B cell (primary cell): ENCODE measurements at regions not wholly inside any gene's neighbourhood (a gene's known extent, or its start where the extent isn't known, plus 50 kb on each side); places are given as distances from the start of the nearest gene placed in this dataset.
"Not testable (repeated sequence)": the region's sequence is repeated elsewhere in the genome, so short reads cannot be mapped to it uniquely, and the experiment has no call there.

Experiments
- ATAC-seq: fragments of 200-7000 bp; cut with Tn5 transposase; one replicate; pipeline ENCODE4 v1.10.0; 2021; ENCODE audit warnings: low read depth, mild to moderate bottlenecking, moderate number of reproducible peaks, moderate library complexity
- CTCF ChIA-PET: fragments of 350-600 bp; sonication (Branson Sonifier 250); formaldehyde crosslinking; loops from one replicate; lab custom pipeline; 2021; ENCODE audit warnings: antibody characterized with exemption, inconsistent platforms; lab: Charles Lee
- POLR2A ChIA-PET: fragments of 350-600 bp; sonication (Branson Sonifier 250); formaldehyde crosslinking; loops from one replicate; lab custom pipeline; 2021; ENCODE audit warnings: antibody characterized with exemption; lab: Charles Lee
- DNase-seq: peaks from one replicate; pipeline ENCODE4 v3.0.0; 2013
- H2AFZ ChIP-seq: 2 replicates; pipeline ENCODE4 v1.6.1; 2012; ENCODE audit warnings: mild to moderate bottlenecking, low read depth, low read length; ENCODE audit not compliant: insufficient read depth, poor library complexity, severe bottlenecking
- H3K27ac ChIP-seq, 2 donors: 1 replicate in 1 of 2; 2 replicates in 1 of 2; pipeline ENCODE4 v1.5.1; 2012 to 2013; ENCODE audit warnings: low read length in 2 of 2, mild to moderate bottlenecking in 2 of 2, moderate library complexity in 1 of 2
- H3K27me3 ChIP-seq, 4 experiments: fragments of 200-600 bp in 1 of 4; sonication (generic) in 1 of 4; replicated peaks in 1 of 4; 1 replicate in 2 of 4; 2 replicates in 2 of 4; pipeline versions ENCODE4 v1.6.1 to v1.7.0; 2013 to 2016; ENCODE audit warnings: low read length in 3 of 4, mild to moderate bottlenecking in 2 of 4, mixed read lengths in 1 of 4, moderate library complexity in 1 of 4; ENCODE audit not compliant: insufficient read depth in 4 of 4, control insufficient read depth in 3 of 4; ENCODE audit errors: control extremely low read depth in 1 of 4
- H3K36me3 ChIP-seq, 2 experiments: replicated peaks in 1 of 2; 1 replicate in 1 of 2; 2 replicates in 1 of 2; pipeline versions ENCODE4 v1.6.1 to v1.7.1; 2013; ENCODE audit warnings: low read length in 1 of 2; ENCODE audit not compliant: insufficient read depth in 2 of 2, control insufficient read depth in 1 of 2; ENCODE audit errors: control extremely low read depth in 1 of 2, extremely low read depth in 1 of 2
- H3K4me1 ChIP-seq, 2 donors: fragments of 200-600 bp in 1 of 2; sonication (generic) in 1 of 2; 1 replicate in 1 of 2; 2 replicates in 1 of 2; pipeline versions ENCODE4 v1.5.1 to v1.6.1; 2013 to 2017; ENCODE audit warnings: low read length in 2 of 2; ENCODE audit not compliant: control insufficient read depth in 2 of 2, insufficient read depth in 2 of 2
- H3K4me2 ChIP-seq: replicated peaks from 2 replicates; pipeline ENCODE3; 2012; ENCODE audit warnings: mild to moderate bottlenecking, low read depth, low read length; ENCODE audit not compliant: poor library complexity, severe bottlenecking
- H3K4me3 ChIP-seq, 5 experiments: fragments of 200-600 bp in 1 of 5; sonication (generic) in 1 of 5; 1 replicate in 3 of 5; 2 replicates in 2 of 5; pipeline versions ENCODE4 v1.5.1 to v1.7.0; 2011 to 2016; ENCODE audit warnings: low read length in 4 of 5, mild to moderate bottlenecking in 4 of 5, low read depth in 2 of 5, control low read depth in 1 of 5, moderate library complexity in 1 of 5; ENCODE audit not compliant: insufficient read depth in 1 of 5; ENCODE audit errors: control extremely low read depth in 1 of 5, extremely low read depth in 1 of 5
- H3K79me2 ChIP-seq: fragments of 200-600 bp; sonication (generic); one replicate; pipeline ENCODE4 v1.6.0; 2016; ENCODE audit warnings: low read length; ENCODE audit not compliant: control insufficient read depth, insufficient read depth
- H3K9ac ChIP-seq: fragments of 200-600 bp; sonication (generic); 2 replicates; pipeline ENCODE4 v1.6.1; 2017; ENCODE audit warnings: mild to moderate bottlenecking, low read length, moderate library complexity
- H3K9me3 ChIP-seq, 3 donors: one replicate each; pipeline versions ENCODE4 v1.6.1 to v1.7.1; 2013; ENCODE audit warnings: low read length in 2 of 3; ENCODE audit not compliant: control insufficient read depth in 2 of 3, insufficient read depth in 1 of 3; ENCODE audit errors: control extremely low read depth in 1 of 3
- H4K20me1 ChIP-seq: 2 replicates; pipeline ENCODE4 v1.6.0; 2012; ENCODE audit warnings: mild to moderate bottlenecking, low read length; ENCODE audit not compliant: insufficient read depth, control insufficient read depth, poor library complexity, severe bottlenecking
- H3K27ac Mint-ChIP-seq: one replicate; pipeline ENCODE4 v1.8.0; 2021; ENCODE audit warnings: mixed read lengths
- H3K27me3 Mint-ChIP-seq: one replicate; pipeline ENCODE4 v1.8.0; 2021; ENCODE audit warnings: mixed read lengths
- H3K4me1 Mint-ChIP-seq: one replicate; pipeline ENCODE4 v1.8.0; 2021; ENCODE audit warnings: mixed read lengths
- H3K4me3 Mint-ChIP-seq: one replicate; pipeline ENCODE4 v1.8.0; 2021; ENCODE audit warnings: mixed read lengths
- H3K9me3 Mint-ChIP-seq: one replicate; pipeline ENCODE4 v1.8.0; 2022; ENCODE audit warnings: mixed read lengths; ENCODE audit not compliant: insufficient read depth
- CTCF ChIP-seq: fragments of 200-600 bp; IDR thresholded peaks from one replicate; pipeline ENCODE4 v1.8.0; 2022; ENCODE audit warnings: antibody characterized with exemption, mild to moderate bottlenecking
- EZH2 ChIP-seq: IDR thresholded peaks from 2 replicates; pipeline ENCODE4 v1.6.1; 2012; ENCODE audit warnings: borderline replicate concordance, low read depth, mild to moderate bottlenecking, moderate library complexity, low read length; ENCODE audit not compliant: insufficient read depth, poor library complexity, severe bottlenecking
- WGBS: methylation state at CpG from one replicate; pipeline ENCODE4 v1.1.5; 2013; ENCODE audit warnings: missing lambda C conversion rate; ENCODE audit not compliant: insufficient coverage; 5-methylcytosine and 5-hydroxymethylcytosine counted together
- intact Hi-C: fragments of 100-400 bp; cut with micrococcal nuclease; formaldehyde crosslinking; loops from one replicate; pipeline ENCODE4 v1.10.0; 2022

- no peak overlapping the region for H3K27ac ChIP-seq
- H3K9me3 Mint-ChIP-seq = peaks cover 2% of the 10 kb centered on the region
- DNase-seq = no peak
- H3K27me3 ChIP-seq = no peaks in the 10 kb centered on the region
- H3K4me1 Mint-ChIP-seq = no peaks in the 10 kb centered on the region
- no CpG with 5 or more reads among the region's 2 CpGs for WGBS
- no peaks in the 10 kb centered on the region for H3K79me2 ChIP-seq
- H3K4me3 Mint-ChIP-seq = no peak overlapping the region
- no peaks in the 10 kb centered on the region for H3K36me3 ChIP-seq
- POLR2A ChIA-PET = no interaction called here
- H3K9me3 ChIP-seq = no peaks in the 10 kb centered on the region
- no peak overlapping the region for H3K9ac ChIP-seq
- H3K4me2 ChIP-seq = no peak overlapping the region
- CTCF ChIA-PET = no interaction called here
- no peak overlapping the region for H2AFZ ChIP-seq
- H3K27ac Mint-ChIP-seq = no peak overlapping the region
- no peak for ATAC-seq
- no peaks in the 10 kb centered on the region for H4K20me1 ChIP-seq
- intact Hi-C loops = no loop called here
- no peaks in the 10 kb centered on the region for H3K27me3 Mint-ChIP-seq
- H3K4me1 ChIP-seq = no peaks in the 10 kb centered on the region
- no peak overlapping the region for H3K4me3 ChIP-seq
- no peak for TF ChIP-seq EZH2
- TF ChIP-seq CTCF = no peak
Measured at GRCh38 chr4:188976644-188977115, 837.4 kb downstream of the TRIML1 start.

GRCh38 chr4:188977232-188977631, 838.0 kb downstream of the TRIML1 start:
- H2AFZ ChIP-seq, H3K27ac Mint-ChIP-seq, H3K4me1 Mint-ChIP-seq, H3K4me3 Mint-ChIP-seq, H4K20me1 ChIP-seq, intact Hi-C loops, H3K79me2 ChIP-seq, H3K27me3 Mint-ChIP-seq, DNase-seq, ATAC-seq, POLR2A ChIA-PET, H3K4me1 ChIP-seq, CTCF ChIA-PET, H3K9me3 ChIP-seq, H3K27me3 ChIP-seq, H3K27ac ChIP-seq, H3K36me3 ChIP-seq, H3K4me2 ChIP-seq, H3K9ac ChIP-seq, H3K4me3 ChIP-seq, H3K9me3 Mint-ChIP-seq: not testable (repeated sequence)
- WGBS = 83% methylated on average over 1 of the region's 6 CpGs
